HG03469 (cell line): ENCODE measurements at regions not wholly inside any gene's neighbourhood (a gene's known extent, or its start where the extent isn't known, plus 50 kb on each side); places are given as distances from the start of the nearest gene placed in this dataset.
"Not testable (repeated sequence)": the region's sequence is repeated elsewhere in the genome, so short reads cannot be mapped to it uniquely, and the experiment has no call there.

Experiments used
- ATAC-seq: cut with Tn5 transposase; IDR thresholded peaks from one replicate; pipeline ENCODE4 v1.9.1; 2021; ENCODE audit warnings: mild to moderate bottlenecking, moderate library complexity, moderate number of reproducible peaks; ENCODE audit not compliant: unreplicated experiment

DNA sequence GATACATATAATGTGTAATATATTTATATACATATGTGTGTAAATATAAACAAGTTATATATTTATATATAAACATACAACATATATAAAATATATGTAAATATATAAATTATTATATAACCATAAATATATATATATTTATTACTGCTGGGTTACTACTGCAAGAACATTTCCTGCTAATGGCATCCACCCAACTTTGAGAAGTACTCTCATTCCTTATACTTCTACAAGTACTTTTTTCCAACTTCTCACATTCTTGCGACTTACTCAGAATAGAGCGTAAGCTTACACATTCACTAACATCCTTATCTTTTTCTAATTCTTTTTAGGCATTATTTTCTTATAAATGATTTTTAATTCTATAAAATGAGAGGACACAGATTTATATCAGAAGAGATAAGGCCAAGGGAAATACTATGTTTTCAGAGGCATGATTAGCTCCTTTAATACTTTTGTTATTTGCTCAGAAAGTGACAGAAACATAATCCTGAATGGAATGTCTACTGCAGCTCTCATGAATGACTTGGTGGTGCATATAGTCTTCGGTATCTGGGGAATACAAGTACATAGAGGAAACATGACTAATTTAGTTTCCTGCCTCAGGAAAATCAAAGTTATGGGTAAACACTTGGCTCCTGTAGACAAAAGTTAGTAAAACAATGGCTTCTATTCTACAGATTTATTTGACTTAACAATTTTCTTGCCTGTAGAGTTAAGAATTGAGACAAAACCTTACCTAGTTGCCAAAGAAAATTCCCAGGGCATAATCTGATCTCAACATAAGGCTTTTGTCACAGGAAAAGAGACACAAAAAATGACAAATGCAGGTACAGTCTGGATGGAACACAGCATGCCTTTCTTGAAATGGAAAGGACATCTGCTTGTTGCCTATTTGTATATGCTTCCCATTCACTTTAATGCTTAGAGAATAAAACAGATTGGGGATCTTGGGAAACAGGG, 453.9 kb downstream of the SQOR start:
- no peak for ATAC-seq

DNA sequence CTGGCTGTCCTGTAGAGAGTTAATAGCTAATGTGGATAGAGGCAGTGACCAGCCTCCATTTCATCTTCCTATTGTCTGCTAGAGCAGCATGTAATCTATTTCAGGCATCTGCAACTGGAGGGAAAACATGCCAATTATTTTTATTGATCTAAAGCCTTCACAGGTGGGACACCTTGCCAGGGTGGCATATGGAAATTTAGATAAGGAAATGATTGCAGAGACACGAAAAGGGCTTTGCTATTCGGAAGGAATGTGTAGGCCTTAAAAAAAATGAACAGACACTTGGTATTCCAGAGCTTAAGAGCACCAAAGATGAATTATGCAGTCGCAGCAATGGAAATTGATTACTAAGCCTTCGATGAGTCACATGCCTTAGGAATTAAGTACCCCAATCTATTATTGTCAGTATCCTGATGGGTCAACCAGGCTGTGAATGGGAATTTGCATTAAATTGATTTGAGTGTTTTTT, 454.7 kb downstream of the SQOR start:
- ATAC-seq = no peak

- no peak for ATAC-seq
These were observed 457.1 kb downstream of the SQOR start for GRCh38 chr15:46091860-46092450.

GRCh38 chr15:46098006-46098405, 463.2 kb downstream of the SQOR start:
- not testable (repeated sequence) for ATAC-seq

- no peak for ATAC-seq
These were observed 475.9 kb downstream of the SQOR start for GRCh38 chr15:46110755-46111154.

GRCh38 chr15:46111730-46112129, 476.9 kb downstream of the SQOR start:
- no peak for ATAC-seq

DNA sequence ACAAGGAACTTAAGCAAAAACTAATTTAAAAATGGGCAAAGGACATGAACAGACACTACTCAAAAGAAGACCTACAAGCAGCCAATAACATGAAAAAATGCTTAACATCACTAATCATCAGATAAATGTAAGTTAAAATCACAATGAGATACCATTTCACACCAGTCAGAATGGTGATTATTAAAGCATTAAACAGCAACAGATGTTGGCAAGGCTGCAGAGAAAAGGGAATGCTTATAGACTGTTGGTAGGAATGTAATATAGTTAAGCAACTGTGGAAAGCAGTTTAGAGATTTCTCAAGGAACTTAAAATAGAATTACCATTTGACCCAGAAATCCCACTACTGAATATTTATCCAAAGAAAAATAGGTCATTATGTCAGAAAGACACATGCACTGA, 482.2 kb downstream of the SQOR start:
- ATAC-seq = no peak

DNA sequence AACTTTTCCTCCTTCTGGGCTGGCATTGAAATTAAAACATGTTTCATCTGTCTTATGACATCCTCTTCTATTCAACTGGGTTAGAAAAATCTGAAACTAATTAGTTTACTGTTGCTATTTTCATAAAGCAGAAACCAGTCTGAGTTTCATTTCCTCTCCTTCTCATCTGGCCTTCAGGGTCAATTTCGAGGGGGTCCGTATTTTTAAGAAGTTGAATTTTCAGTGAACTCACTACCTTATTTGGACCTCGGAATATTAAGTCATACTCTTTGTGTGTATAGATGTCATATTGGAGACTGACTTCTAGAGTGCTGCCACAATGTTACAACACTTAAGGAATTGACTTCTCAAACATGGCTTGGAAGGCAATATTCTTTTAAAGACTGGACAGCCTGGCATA, 485.9 kb downstream of the SQOR start:
- ATAC-seq = no peak

GRCh38 chr15:46121441-46121840, 486.6 kb downstream of the SQOR start:
- no peak for ATAC-seq

DNA sequence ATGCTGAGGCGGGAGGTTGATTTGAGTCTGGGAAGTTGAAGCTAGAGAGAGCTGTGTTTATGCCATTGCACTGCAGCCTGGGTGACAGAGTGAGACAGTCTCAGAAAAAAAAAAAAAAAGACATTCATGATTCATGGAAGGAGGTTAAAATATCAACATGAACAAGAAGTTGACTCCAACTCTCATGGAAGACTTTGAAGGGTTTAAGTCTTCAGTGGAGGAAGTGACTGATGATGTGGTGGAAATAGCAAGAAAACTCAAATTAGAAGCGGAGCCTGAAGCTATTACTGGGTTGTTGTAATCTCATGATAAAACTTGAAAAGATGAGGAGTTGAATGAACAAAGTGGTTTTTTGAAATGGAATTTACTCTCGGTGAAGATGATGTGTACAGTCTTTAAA, 491.8 kb downstream of the SQOR start:
- no peak for ATAC-seq

DNA sequence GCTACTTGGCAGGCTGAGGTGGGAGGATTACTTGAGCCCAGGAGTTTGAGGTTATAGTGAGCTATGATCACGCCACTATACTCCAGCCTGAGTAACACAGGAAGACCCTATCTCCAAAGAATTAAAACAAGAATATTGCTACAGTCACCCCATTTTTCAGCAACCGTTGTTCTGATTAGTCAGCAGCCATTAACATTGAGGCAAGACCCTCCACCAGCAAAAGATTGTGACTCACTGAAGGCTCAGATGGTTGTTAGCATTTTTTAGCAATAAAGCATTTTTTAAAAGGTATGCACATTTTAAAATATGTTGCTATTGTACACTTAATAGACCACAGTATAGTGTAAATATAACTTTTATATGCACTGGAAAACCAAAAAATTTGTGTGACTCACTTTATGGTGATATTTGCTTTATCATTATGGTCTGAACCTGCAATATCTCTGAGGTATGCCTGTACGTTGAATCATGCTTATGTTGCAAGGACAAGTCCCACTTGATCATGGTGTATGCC, 492.6 kb downstream of the SQOR start:
- no peak for ATAC-seq

GRCh38 chr15:46129145-46129544, 494.3 kb downstream of the SQOR start:
- ATAC-seq = no peak

DNA sequence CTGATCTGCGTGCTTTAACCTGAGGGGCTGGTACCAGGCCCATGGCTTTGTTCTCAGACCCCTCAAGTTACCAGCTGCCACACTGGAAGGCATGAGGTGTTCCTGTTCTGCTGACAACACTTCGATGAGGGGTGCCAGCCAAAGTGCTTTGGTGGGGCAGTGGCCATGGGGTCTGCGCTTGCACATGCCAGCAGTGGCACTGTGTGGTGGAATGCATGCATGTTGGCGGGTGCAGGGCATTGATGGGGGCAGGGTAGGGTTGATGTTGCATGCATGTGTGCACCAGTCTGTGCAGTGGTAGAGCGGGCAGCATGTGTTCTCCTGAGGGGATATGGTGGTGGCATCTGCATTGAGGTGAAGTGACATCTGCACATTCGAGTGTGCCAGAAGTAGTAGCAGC, 497.0 kb downstream of the SQOR start:
- ATAC-seq = no peak

- ATAC-seq = no peak
These were observed 502.6 kb downstream of the SQOR start for GRCh38 chr15:46137443-46137842.

- no peak for ATAC-seq
These were observed 511.2 kb downstream of the SQOR start for GRCh38 chr15:46146002-46146401.

GRCh38 chr15:46146915-46147314, 512.1 kb downstream of the SQOR start:
- ATAC-seq = no peak

GRCh38 chr15:46151786-46152185, 517.0 kb downstream of the SQOR start:
- no peak for ATAC-seq

DNA sequence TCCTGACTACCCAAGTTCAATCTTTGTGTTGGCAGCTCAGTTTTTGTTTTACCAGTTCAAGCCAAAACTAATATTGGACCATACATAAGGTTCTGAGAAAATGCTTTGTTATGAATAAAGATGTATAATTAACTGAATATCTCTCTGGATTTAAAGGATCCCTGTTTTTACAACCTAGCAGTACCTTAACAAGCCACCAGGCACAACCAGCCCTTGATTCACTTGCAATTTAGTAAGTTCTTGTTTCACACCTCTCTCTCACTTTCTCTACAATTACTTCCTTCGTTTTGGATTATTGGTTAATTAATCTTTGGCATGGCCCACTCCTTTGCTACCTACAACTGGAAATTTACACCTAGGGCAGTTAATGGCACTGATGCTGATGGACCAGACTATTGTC, 531.9 kb downstream of the SQOR start:
- no peak for ATAC-seq

GRCh38 chr15:46170326-46170725, 535.5 kb downstream of the SQOR start:
- ATAC-seq = no peak

GRCh38 chr15:46174122-46174521, 539.3 kb downstream of the SQOR start:
- ATAC-seq = no peak

DNA sequence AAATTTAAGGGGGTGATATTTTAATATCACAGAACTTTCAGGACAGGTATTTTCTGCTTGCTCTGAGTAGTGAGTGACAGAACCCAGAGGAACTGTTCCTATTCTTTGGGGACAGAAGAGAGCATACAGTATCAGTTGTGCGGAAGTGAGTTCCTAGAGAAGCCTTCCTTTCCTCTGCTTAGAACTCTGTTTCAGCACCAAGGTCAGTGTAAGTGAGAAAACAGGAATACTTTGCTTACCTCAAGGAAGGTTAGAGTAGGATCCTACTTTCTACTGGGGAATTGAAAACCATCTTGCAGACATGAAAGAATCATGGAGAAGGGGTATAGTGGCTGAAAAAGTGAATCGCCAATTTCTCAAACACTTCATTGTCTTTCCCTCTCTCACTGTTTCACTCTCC, 542.4 kb downstream of the SQOR start:
- ATAC-seq = no peak

GRCh38 chr15:46178138-46178537, 543.3 kb downstream of the SQOR start:
- no peak for ATAC-seq
